Fibroblast of lung (primary cell): ENCODE measurements at regions not wholly inside any gene's neighbourhood (a gene's known extent, or its start where the extent isn't known, plus 50 kb on each side); places are given as distances from the start of the nearest gene placed in this dataset.
"Not testable (repeated sequence)": the region's sequence is repeated elsewhere in the genome, so short reads cannot be mapped to it uniquely, and the experiment has no call there.

Source experiments
- DNase-seq, 2 donors: peaks; one replicate each; pipeline versions ENCODE4 v3.0.0 to v3.0.0-alpha.2; 2010; ENCODE audit warnings: low read depth in 2 of 2
- H2AFZ ChIP-seq: 2 replicates; pipeline ENCODE4 v1.5.1; 2012; ENCODE audit warnings: low read length, control low read depth, inconsistent platforms
- H3K27ac ChIP-seq: 2 replicates; pipeline ENCODE4 v1.5.1; 2011; ENCODE audit warnings: low read length, control low read depth; ENCODE audit not compliant: insufficient read depth
- H3K27me3 ChIP-seq: 2 replicates; pipeline ENCODE4 v1.5.1; 2011; ENCODE audit warnings: mild to moderate bottlenecking, low read length; ENCODE audit not compliant: control insufficient read depth, insufficient read depth
- H3K36me3 ChIP-seq: 2 replicates; pipeline ENCODE4 v1.5.1; 2011; ENCODE audit warnings: low read length; ENCODE audit not compliant: control insufficient read depth, insufficient read depth
- H3K4me1 ChIP-seq: 2 replicates; pipeline ENCODE4 v1.5.1; 2011; ENCODE audit warnings: low read length; ENCODE audit not compliant: control insufficient read depth, insufficient read depth; ENCODE audit errors: extremely low read depth
- H3K4me2 ChIP-seq: 2 replicates; pipeline ENCODE4 v1.5.1; 2011; ENCODE audit warnings: low read length, control low read depth; ENCODE audit not compliant: insufficient read depth; ENCODE audit errors: extremely low read depth
- H3K4me3 ChIP-seq, 4 experiments: fragments of 200-600 bp in 1 of 4; sonication (generic) in 1 of 4; replicated peaks in 1 of 4; 2 replicates each; pipeline ENCODE4 v1.5.1; 2011 to 2016; ENCODE audit warnings: low read length in 4 of 4, low read depth in 3 of 4, mild to moderate bottlenecking in 3 of 4, control low read depth in 2 of 4, inconsistent platforms in 1 of 4, mixed read lengths in 1 of 4; ENCODE audit not compliant: insufficient read depth in 1 of 4; ENCODE audit errors: control extremely low read depth in 1 of 4
- H3K79me2 ChIP-seq: 2 replicates; pipeline ENCODE4 v1.5.1; 2012; ENCODE audit warnings: mild to moderate bottlenecking, low read length, inconsistent platforms; ENCODE audit not compliant: control insufficient read depth, insufficient read depth
- H3K9ac ChIP-seq: 2 replicates; pipeline ENCODE4 v1.5.1; 2011; ENCODE audit warnings: mild to moderate bottlenecking, low read length, control low read depth; ENCODE audit not compliant: insufficient read depth
- H3K9me3 ChIP-seq: 2 replicates; pipeline ENCODE4 v1.5.1; 2012; ENCODE audit warnings: low read depth, low read length; ENCODE audit not compliant: control insufficient read depth, insufficient read depth
- H4K20me1 ChIP-seq: 2 replicates; pipeline ENCODE4 v1.5.1; 2011; ENCODE audit warnings: low read length; ENCODE audit not compliant: control insufficient read depth, insufficient read depth; ENCODE audit errors: extremely low read depth
- EZH2 ChIP-seq: IDR thresholded peaks from 2 replicates; pipeline ENCODE4 v1.5.1; 2012; ENCODE audit warnings: low read length, control low read depth, mild to moderate bottlenecking; ENCODE audit errors: missing control alignments
- TF ChIP-seq, protein P1 (sequence below), 2 donors: IDR thresholded peaks in 1 of 2; conservative IDR thresholded peaks in 1 of 2; 1 replicate in 1 of 2; 2 replicates in 1 of 2; pipeline ENCODE4 v1.5.1; 2011 to 2012; ENCODE audit warnings: low read length in 2 of 2, control low read depth in 1 of 2, inconsistent platforms in 1 of 2, low read depth in 1 of 2, mild to moderate bottlenecking in 1 of 2

GRCh38 chr1:176364236-176364905 is 98.6 kb upstream of the PAPPA2 start:
- no peak for DNase-seq
- H3K4me2 ChIP-seq: no peak overlapping the region
- H3K36me3 ChIP-seq: no peaks in the 10 kb centered on the region

GRCh38 chr1:176349135-176349715 is 113.8 kb upstream of the PAPPA2 start:
- H4K20me1 ChIP-seq, H3K4me3 ChIP-seq, H3K9ac ChIP-seq: not testable (repeated sequence)

More at GRCh38 chr1:176364236-176364905, 98.6 kb upstream of the PAPPA2 start:
- TF ChIP-seq, protein P1, sequence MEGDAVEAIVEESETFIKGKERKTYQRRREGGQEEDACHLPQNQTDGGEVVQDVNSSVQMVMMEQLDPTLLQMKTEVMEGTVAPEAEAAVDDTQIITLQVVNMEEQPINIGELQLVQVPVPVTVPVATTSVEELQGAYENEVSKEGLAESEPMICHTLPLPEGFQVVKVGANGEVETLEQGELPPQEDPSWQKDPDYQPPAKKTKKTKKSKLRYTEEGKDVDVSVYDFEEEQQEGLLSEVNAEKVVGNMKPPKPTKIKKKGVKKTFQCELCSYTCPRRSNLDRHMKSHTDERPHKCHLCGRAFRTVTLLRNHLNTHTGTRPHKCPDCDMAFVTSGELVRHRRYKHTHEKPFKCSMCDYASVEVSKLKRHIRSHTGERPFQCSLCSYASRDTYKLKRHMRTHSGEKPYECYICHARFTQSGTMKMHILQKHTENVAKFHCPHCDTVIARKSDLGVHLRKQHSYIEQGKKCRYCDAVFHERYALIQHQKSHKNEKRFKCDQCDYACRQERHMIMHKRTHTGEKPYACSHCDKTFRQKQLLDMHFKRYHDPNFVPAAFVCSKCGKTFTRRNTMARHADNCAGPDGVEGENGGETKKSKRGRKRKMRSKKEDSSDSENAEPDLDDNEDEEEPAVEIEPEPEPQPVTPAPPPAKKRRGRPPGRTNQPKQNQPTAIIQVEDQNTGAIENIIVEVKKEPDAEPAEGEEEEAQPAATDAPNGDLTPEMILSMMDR (conservative IDR thresholded peaks at IDR 0.05 in 1 of 2, IDR thresholded peaks at IDR 0.05 in 1 of 2; ENCODE audit: low read depth in 1 of 2, low read length in 2 of 2): no peak
- no peak for TF ChIP-seq EZH2
- Histone ChIP-seq H3K27ac (no peak overlapping the region), H3K4me1 (no peaks in the 10 kb centered on the region), H2AFZ (no peak overlapping the region), H4K20me1 (no peaks in the 10 kb centered on the region), H3K9me3 (no peaks in the 10 kb centered on the region), H3K4me3 (no peak overlapping the region), H3K27me3 (no peaks in the 10 kb centered on the region), H3K79me2 (no peaks in the 10 kb centered on the region), H3K9ac (no peak overlapping the region)

GRCh38 chr1:176341656-176342055 is 121.3 kb upstream of the PAPPA2 start:
- Histone ChIP-seq H2AFZ (no peak overlapping the region), H3K27me3 (no peaks in the 10 kb centered on the region), H3K79me2 (no peaks in the 10 kb centered on the region), H3K9ac (no peak overlapping the region), H3K4me1 (no peaks in the 10 kb centered on the region), H3K36me3 (no peaks in the 10 kb centered on the region), H3K4me2 (no peak overlapping the region), H4K20me1 (no peaks in the 10 kb centered on the region), H3K9me3 (no peaks in the 10 kb centered on the region), H3K27ac (no peak overlapping the region), H3K4me3 (no peak overlapping the region)
- DNase-seq: no peak
- TF ChIP-seq, protein P1 (conservative IDR thresholded peaks at IDR 0.05 in 1 of 2, IDR thresholded peaks at IDR 0.05 in 1 of 2; ENCODE audit: low read depth in 1 of 2, low read length in 2 of 2): no peak
- no peak for TF ChIP-seq EZH2

More at GRCh38 chr1:176349135-176349715, 113.8 kb upstream of the PAPPA2 start:
- H3K79me2 ChIP-seq, H2AFZ ChIP-seq, H3K27ac ChIP-seq, H3K4me1 ChIP-seq, DNase-seq, H3K27me3 ChIP-seq, H3K9me3 ChIP-seq, H3K36me3 ChIP-seq, H3K4me2 ChIP-seq: not testable (repeated sequence)
